Fibroblast of lung (primary cell): ENCODE measurements at regions not wholly inside any gene's neighbourhood (a gene's known extent, or its start where the extent isn't known, plus 50 kb on each side); places are given as distances from the start of the nearest gene placed in this dataset.

Experiments
- EZH2 ChIP-seq: IDR thresholded peaks from 2 replicates; pipeline ENCODE4 v1.5.1; 2012; ENCODE audit warnings: low read length, control low read depth, mild to moderate bottlenecking; ENCODE audit errors: missing control alignments
- TF ChIP-seq, protein P1 (sequence below), 2 donors: IDR thresholded peaks in 1 of 2; conservative IDR thresholded peaks in 1 of 2; 1 replicate in 1 of 2; 2 replicates in 1 of 2; pipeline ENCODE4 v1.5.1; 2011 to 2012; ENCODE audit warnings: low read length in 2 of 2, control low read depth in 1 of 2, inconsistent platforms in 1 of 2, low read depth in 1 of 2, mild to moderate bottlenecking in 1 of 2

DNA sequence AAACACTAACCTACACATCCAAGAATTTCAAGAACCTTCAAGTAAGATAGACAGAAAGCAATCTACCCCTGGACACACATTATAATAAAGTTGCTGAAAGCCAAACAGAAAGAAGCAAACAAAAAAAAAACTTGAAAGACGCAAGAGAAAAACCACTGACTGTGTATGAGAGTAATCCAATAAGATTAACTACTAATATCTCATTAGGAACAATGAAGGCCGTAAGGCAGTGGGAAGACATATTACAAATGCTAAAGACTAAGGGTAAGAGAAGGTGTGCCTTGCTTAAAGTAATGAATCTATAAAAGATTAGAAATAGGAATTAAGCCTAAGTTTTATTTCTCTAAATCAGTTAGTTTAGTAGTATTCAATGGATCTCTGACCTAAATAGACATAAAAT lies 1109.1 kb downstream of the JRKL start:
- TF ChIP-seq, protein P1, sequence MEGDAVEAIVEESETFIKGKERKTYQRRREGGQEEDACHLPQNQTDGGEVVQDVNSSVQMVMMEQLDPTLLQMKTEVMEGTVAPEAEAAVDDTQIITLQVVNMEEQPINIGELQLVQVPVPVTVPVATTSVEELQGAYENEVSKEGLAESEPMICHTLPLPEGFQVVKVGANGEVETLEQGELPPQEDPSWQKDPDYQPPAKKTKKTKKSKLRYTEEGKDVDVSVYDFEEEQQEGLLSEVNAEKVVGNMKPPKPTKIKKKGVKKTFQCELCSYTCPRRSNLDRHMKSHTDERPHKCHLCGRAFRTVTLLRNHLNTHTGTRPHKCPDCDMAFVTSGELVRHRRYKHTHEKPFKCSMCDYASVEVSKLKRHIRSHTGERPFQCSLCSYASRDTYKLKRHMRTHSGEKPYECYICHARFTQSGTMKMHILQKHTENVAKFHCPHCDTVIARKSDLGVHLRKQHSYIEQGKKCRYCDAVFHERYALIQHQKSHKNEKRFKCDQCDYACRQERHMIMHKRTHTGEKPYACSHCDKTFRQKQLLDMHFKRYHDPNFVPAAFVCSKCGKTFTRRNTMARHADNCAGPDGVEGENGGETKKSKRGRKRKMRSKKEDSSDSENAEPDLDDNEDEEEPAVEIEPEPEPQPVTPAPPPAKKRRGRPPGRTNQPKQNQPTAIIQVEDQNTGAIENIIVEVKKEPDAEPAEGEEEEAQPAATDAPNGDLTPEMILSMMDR (conservative IDR thresholded peaks at IDR 0.05 in 1 of 2, IDR thresholded peaks at IDR 0.05 in 1 of 2; ENCODE audit: low read depth in 1 of 2, low read length in 2 of 2), result no peak
- TF ChIP-seq EZH2, result no peak
